GM12873 (cell line): ENCODE measurements at regions not wholly inside any gene's neighbourhood (a gene's known extent, or its start where the extent isn't known, plus 50 kb on each side); places are given as distances from the start of the nearest gene placed in this dataset.

Experiments used
- CTCF ChIP-seq: IDR thresholded peaks from 2 replicates; pipeline ENCODE4 v1.5.1; 2012; ENCODE audit warnings: low read depth, mild to moderate bottlenecking, moderate library complexity, low read length, control low read depth; ENCODE audit not compliant: insufficient read depth; ENCODE audit errors: missing control alignments

GRCh38 chr13:109363431-109363830 lies 423.0 kb downstream of the IRS2 start:
- TF ChIP-seq CTCF, result no peak

GRCh38 chr13:109362616-109363015 lies 423.8 kb downstream of the IRS2 start:
- TF ChIP-seq CTCF, result no peak

GRCh38 chr13:109361562-109362289 lies 424.7 kb downstream of the IRS2 start:
- no peak for TF ChIP-seq CTCF

- no peak for TF ChIP-seq CTCF
Measured at GRCh38 chr13:109357751-109358471, 428.5 kb downstream of the IRS2 start.

GRCh38 chr13:109355875-109356434 lies 430.4 kb downstream of the IRS2 start:
- no peak for TF ChIP-seq CTCF

GRCh38 chr13:109355166-109355565 lies 431.2 kb downstream of the IRS2 start:
- no peak for TF ChIP-seq CTCF

GRCh38 chr13:109351236-109351635 lies 435.1 kb downstream of the IRS2 start:
- TF ChIP-seq CTCF, result no peak
